H1 (cell line): ENCODE measurements at regions not wholly inside any gene's neighbourhood (a gene's known extent, or its start where the extent isn't known, plus 50 kb on each side); places are given as distances from the start of the nearest gene placed in this dataset.

Experiments
- CTCF ChIA-PET: fragments of 300-600 bp; sonication (Branson Sonifier 250); formaldehyde crosslinking; loops from one replicate; lab custom pipeline; 2021; ENCODE audit not compliant: partially characterized antibody; lab: Charles Lee
- POLR2A ChIA-PET: fragments of 300-600 bp; sonication (Branson Sonifier 250); formaldehyde crosslinking; loops from one replicate; lab custom pipeline; 2021; ENCODE audit warnings: inconsistent platforms; ENCODE audit not compliant: partially characterized antibody; lab: Charles Lee
- DNase-seq, 2 experiments: peaks; one replicate each; pipeline versions ENCODE4 v3.0.0 to v3.0.0-alpha.2; 2010 to 2022; ENCODE audit warnings: low spot score in 2 of 2, low read depth in 1 of 2, mixed read lengths in 1 of 2
- FAIRE-seq: peaks from 2 replicates; lab custom pipeline; 2011; peaks lifted over from hg19 to GRCh38; lab: Jason Lieb, UNC
- H2AFZ ChIP-seq: 2 replicates; pipeline ENCODE4 v1.8.1; 2012; ENCODE audit warnings: low read length, inconsistent platforms
- H2AK5ac ChIP-seq: 2 replicates; pipeline ENCODE4 v1.6.1; 2013; ENCODE audit warnings: low read depth, low read length
- H2BK120ac ChIP-seq: replicated peaks from 2 replicates; pipeline ENCODE3; 2013; ENCODE audit warnings: low read depth, low read length, inconsistent platforms
- H2BK12ac ChIP-seq: 2 replicates; pipeline ENCODE4 v1.6.1; 2013; ENCODE audit warnings: low read depth, low read length
- H2BK15ac ChIP-seq: 2 replicates; pipeline ENCODE4 v1.6.1; 2013; ENCODE audit warnings: low read length
- H2BK20ac ChIP-seq: 2 replicates; pipeline ENCODE4 v1.6.1; 2013; ENCODE audit warnings: low read length
- H2BK5ac ChIP-seq: 2 replicates; pipeline ENCODE4 v1.6.1; 2013; ENCODE audit warnings: low read depth, low read length
- H3K14ac ChIP-seq: 2 replicates; pipeline ENCODE4 v1.6.1; 2013; ENCODE audit warnings: inconsistent platforms; ENCODE audit not compliant: insufficient read length
- H3K18ac ChIP-seq: 2 replicates; pipeline ENCODE4 v1.6.1; 2013; ENCODE audit warnings: low read length; ENCODE audit errors: extremely low read depth
- H3K23ac ChIP-seq: 2 replicates; pipeline ENCODE4 v1.6.1; 2013; ENCODE audit warnings: inconsistent platforms; ENCODE audit not compliant: insufficient read length
- H3K23me2 ChIP-seq: 2 replicates; pipeline ENCODE4 v1.6.1; 2013; ENCODE audit warnings: low read depth, low read length
- H3K27ac ChIP-seq: 2 replicates; pipeline ENCODE4 v1.6.1; 2011; ENCODE audit warnings: low read depth, low read length, inconsistent platforms
- H3K27me3 ChIP-seq, 4 experiments: replicated peaks in 1 of 4; 1 replicate in 1 of 4; 2 replicates in 3 of 4; pipeline versions ENCODE4 v1.6.1 to v1.8.1; 2011 to 2013; ENCODE audit warnings: low read length in 3 of 4, mild to moderate bottlenecking in 3 of 4, inconsistent platforms in 2 of 4, mixed read lengths in 2 of 4, moderate library complexity in 1 of 4; ENCODE audit not compliant: control insufficient read depth in 3 of 4, insufficient read depth in 3 of 4; ENCODE audit errors: extremely low read depth in 1 of 4
- H3K36me3 ChIP-seq, 4 experiments: 2 replicates each; pipeline versions ENCODE4 v1.6.1 to v1.8.1; 2011 to 2013; ENCODE audit warnings: mild to moderate bottlenecking in 4 of 4, low read length in 3 of 4, moderate library complexity in 2 of 4, control low read depth in 1 of 4, inconsistent platforms in 1 of 4; ENCODE audit not compliant: insufficient read depth in 4 of 4, control insufficient read depth in 2 of 4
- H3K4ac ChIP-seq: replicated peaks from 2 replicates; pipeline ENCODE3; 2013; ENCODE audit warnings: low read length, low read depth, mixed read lengths, inconsistent platforms; ENCODE audit not compliant: insufficient read length
- H3K4me1 ChIP-seq, 4 experiments: replicated peaks in 1 of 4; 1 replicate in 1 of 4; 2 replicates in 3 of 4; pipeline versions ENCODE4 v1.6.1 to v1.8.1; 2011 to 2013; ENCODE audit warnings: low read length in 3 of 4, inconsistent platforms in 2 of 4, mixed read lengths in 1 of 4; ENCODE audit not compliant: insufficient read depth in 4 of 4, control insufficient read depth in 3 of 4
- H3K4me2 ChIP-seq, 2 experiments: 2 replicates each; pipeline versions ENCODE4 v1.6.1 to v1.8.1; 2011 to 2013; ENCODE audit warnings: low read depth in 2 of 2, low read length in 2 of 2, control low read depth in 1 of 2, inconsistent platforms in 1 of 2, mild to moderate bottlenecking in 1 of 2; ENCODE audit not compliant: insufficient read depth in 1 of 2
- H3K4me3 ChIP-seq, 4 experiments: fragments of 200-600, 300-600 bp in 1 of 4; sonication (generic), shearing (Covaris generic), sonication (Bioruptor Twin) in 1 of 4; 2 replicates each; pipeline versions ENCODE4 v1.5.1 to v1.8.1; 2011 to 2016; ENCODE audit warnings: low read length in 4 of 4, low read depth in 3 of 4, control low read depth in 2 of 4, inconsistent platforms in 2 of 4, mild to moderate bottlenecking in 2 of 4, mixed read lengths in 1 of 4, moderate library complexity in 1 of 4; ENCODE audit not compliant: insufficient read depth in 2 of 4; ENCODE audit errors: extremely low read depth in 1 of 4
- H3K56ac ChIP-seq: replicated peaks from 2 replicates; pipeline ENCODE3; 2013; ENCODE audit warnings: low read depth, mild to moderate bottlenecking, mixed read lengths, low read length, inconsistent platforms; ENCODE audit not compliant: insufficient read length
- H3K79me1 ChIP-seq: 2 replicates; pipeline ENCODE4 v1.6.1; 2013; ENCODE audit warnings: low read depth, low read length, control low read depth
- H3K79me2 ChIP-seq, 2 experiments: 2 replicates each; pipeline versions ENCODE4 v1.6.1 to v1.8.1; 2012 to 2013; ENCODE audit warnings: low read length in 2 of 2, mild to moderate bottlenecking in 2 of 2, inconsistent platforms in 1 of 2; ENCODE audit not compliant: insufficient read depth in 2 of 2, control insufficient read depth in 1 of 2
- H3K9ac ChIP-seq, 4 experiments: replicated peaks in 1 of 4; 1 replicate in 1 of 4; 2 replicates in 3 of 4; pipeline versions ENCODE4 v1.6.1 to v1.8.1; 2011 to 2013; ENCODE audit warnings: low read depth in 3 of 4, low read length in 3 of 4, control low read depth in 2 of 4, mild to moderate bottlenecking in 2 of 4, moderate library complexity in 2 of 4, inconsistent platforms in 1 of 4; ENCODE audit errors: extremely low read depth in 1 of 4
- H3K9me3 ChIP-seq, 2 experiments: 2 replicates each; pipeline versions ENCODE4 v1.6.1 to v1.8.1; 2012 to 2013; ENCODE audit warnings: mild to moderate bottlenecking in 2 of 2, moderate library complexity in 2 of 2, control low read depth in 1 of 2, inconsistent platforms in 1 of 2, low read depth in 1 of 2, low read length in 1 of 2, mixed read lengths in 1 of 2; ENCODE audit not compliant: insufficient read depth in 2 of 2
- H4K20me1 ChIP-seq, 2 experiments: replicated peaks in 1 of 2; 2 replicates each; pipeline versions ENCODE3 to v1.8.1; 2011 to 2013; ENCODE audit warnings: inconsistent platforms in 2 of 2, low read length in 2 of 2, mild to moderate bottlenecking in 1 of 2; ENCODE audit not compliant: insufficient read depth in 2 of 2, control insufficient read depth in 1 of 2
- H4K5ac ChIP-seq: 2 replicates; pipeline ENCODE4 v1.6.1; 2013; ENCODE audit warnings: low read length, low read depth, mixed read lengths, inconsistent platforms; ENCODE audit not compliant: insufficient read length
- H4K8ac ChIP-seq: 2 replicates; pipeline ENCODE4 v1.8.0; 2013; ENCODE audit warnings: mild to moderate bottlenecking, moderate library complexity, low read length, inconsistent platforms; ENCODE audit not compliant: insufficient read depth; ENCODE audit errors: extremely low read depth
- H4K91ac ChIP-seq: replicated peaks from 2 replicates; pipeline ENCODE3; 2013; ENCODE audit warnings: low read length, mixed read lengths, inconsistent platforms; ENCODE audit not compliant: insufficient read length
- KDM1A ChIP-seq: fragments of 200-600, 300-600 bp; sonication (generic); IDR thresholded peaks from 2 replicates; pipeline ENCODE4 v1.7.1; 2016; ENCODE audit warnings: mild to moderate bottlenecking, low read length, borderline replicate concordance
- PHF8 ChIP-seq: fragments of 200-600 bp; sonication (generic); conservative IDR thresholded peaks from 2 replicates; pipeline ENCODE4 v1.7.1; 2012; ENCODE audit warnings: low read depth, mild to moderate bottlenecking, inconsistent platforms, low read length, moderate library complexity
- SIN3A ChIP-seq, 2 experiments: IDR thresholded peaks in 1 of 2; conservative IDR thresholded peaks in 1 of 2; 2 replicates each; pipeline ENCODE4 v1.6.1; 2011 to 2012; ENCODE audit warnings: low read length in 2 of 2, improper control_type of control experiment in 1 of 2, low read depth in 1 of 2, mild to moderate bottlenecking in 1 of 2
- WGBS, 2 experiments: shearing (Covaris generic) in 1 of 2; methylation state at CpG; one replicate each; pipeline versions ENCODE4 v1.1.6 to v1.1.7; 2013 to 2015; ENCODE audit warnings: low lambda C conversion rate in 2 of 2, mixed read lengths in 2 of 2, inconsistent platforms in 1 of 2, low coverage in 1 of 2, missing lambda C conversion rate in 1 of 2; ENCODE audit not compliant: insufficient replicate concordance in 2 of 2, insufficient coverage in 1 of 2, insufficient read length in 1 of 2; ENCODE audit errors: extremely low coverage in 1 of 2, missing lambda C conversion rate in 1 of 2; 5-methylcytosine and 5-hydroxymethylcytosine counted together

- Histone ChIP-seq H4K20me1 (no peaks in the 10 kb centered on the region), H2AFZ (no peak overlapping the region), H3K23me2 (no peaks in the 10 kb centered on the region), H3K36me3 (no peaks in the 10 kb centered on the region), H3K56ac (no peak overlapping the region), H4K8ac (no peak overlapping the region), H3K18ac (no peak overlapping the region), H3K23ac (no peak overlapping the region), H2BK5ac (no peak overlapping the region), H2BK12ac (no peak overlapping the region), H2BK15ac (no peak overlapping the region), H3K79me2 (no peaks in the 10 kb centered on the region), H3K4me3 (no peak overlapping the region), H4K91ac (no peak overlapping the region), H2BK20ac (no peak overlapping the region), H3K79me1 (no peaks in the 10 kb centered on the region), H4K5ac (no peak overlapping the region), H3K14ac (no peak overlapping the region), H3K27ac (no peak overlapping the region), H3K4me1 (no peaks in the 10 kb centered on the region), H3K4me2 (no peak overlapping the region), H3K9me3 (no peaks in the 10 kb centered on the region), H2BK120ac (no peak overlapping the region), H3K27me3 (no peaks in the 10 kb centered on the region), H2AK5ac (no peak overlapping the region), H3K9ac (no peak overlapping the region), H3K4ac (no peak overlapping the region)
- FAIRE-seq (no peak), DNase-seq (no peak)
- WGBS, 2 experiments: 100% methylated on average over 2 of the region's 4 CpGs; no CpG with 5 or more reads in 1 of the 2 experiments
- TF ChIP-seq KDM1A (no peak), PHF8 (no peak), SIN3A (conservative IDR thresholded peaks at IDR 0.05 in 1 of 2, IDR thresholded peaks at IDR 0.05 in 1 of 2; ENCODE audit: low read depth in 1 of 2, low read length in 2 of 2) (no peak)
- ChIA-PET CTCF (no interaction called here), POLR2A (no interaction called here)
Observed at GRCh38 chrX:56505866-56506265, 57.6 kb upstream of the UBQLN2 start.
